Urothelium cell line (cell line): ENCODE measurements at regions not wholly inside any gene's neighbourhood (a gene's known extent, or its start where the extent isn't known, plus 50 kb on each side); places are given as distances from the start of the nearest gene placed in this dataset.
"Not testable (repeated sequence)": the region's sequence is repeated elsewhere in the genome, so short reads cannot be mapped to it uniquely, and the experiment has no call there.

Experiments used
- DNase-seq: peaks from one replicate; pipeline ENCODE4 v3.0.0; 2011; ENCODE audit warnings: low spot score, mixed read lengths
- FAIRE-seq: peaks from 2 replicates; lab custom pipeline; 2011; peaks lifted over from hg19 to GRCh38; lab: Jason Lieb, UNC

GRCh38 chr6:22349051-22349450, 52.2 kb upstream of the PRL start:
- DNase-seq (no peak), FAIRE-seq (no peak)

GRCh38 chr6:22349528-22349927, 52.7 kb upstream of the PRL start:
- no peak for FAIRE-seq
- DNase-seq: no peak

- DNase-seq: no peak
- FAIRE-seq: no peak
Measured at GRCh38 chr6:22350109-22350508, 53.3 kb upstream of the PRL start.

GRCh38 chr6:22353101-22353500, 56.3 kb upstream of the PRL start:
- FAIRE-seq: no peak
- DNase-seq: no peak

GRCh38 chr6:22356362-22356940, 59.6 kb upstream of the PRL start:
- FAIRE-seq (no peak), DNase-seq (no peak)

GRCh38 chr6:22357724-22358189, 60.9 kb upstream of the PRL start:
- no peak for DNase-seq
- no peak for FAIRE-seq

- FAIRE-seq: no peak
- no peak for DNase-seq
Measured at GRCh38 chr6:22361576-22361975, 64.7 kb upstream of the PRL start.

GRCh38 chr6:22362361-22362760, 65.5 kb upstream of the PRL start:
- FAIRE-seq (no peak), DNase-seq (no peak)

- DNase-seq (no peak), FAIRE-seq (no peak)
Measured at GRCh38 chr6:22363166-22363713, 66.4 kb upstream of the PRL start.

- FAIRE-seq (no peak), DNase-seq (no peak)
Measured at GRCh38 chr6:22363714-22364239, 66.9 kb upstream of the PRL start.

- FAIRE-seq (no peak), DNase-seq (no peak)
Measured at GRCh38 chr6:22364306-22364705, 67.5 kb upstream of the PRL start.

GRCh38 chr6:22366214-22366613, 69.4 kb upstream of the PRL start:
- no peak for FAIRE-seq
- DNase-seq: no peak

GRCh38 chr6:22367346-22367745, 70.5 kb upstream of the PRL start:
- no peak for DNase-seq
- FAIRE-seq: no peak

- DNase-seq (no peak), FAIRE-seq (no peak)
Measured at GRCh38 chr6:22368794-22369193, 72.0 kb upstream of the PRL start.

- no peak for FAIRE-seq
Measured at GRCh38 chr6:22372922-22373321, 76.1 kb upstream of the PRL start.

GRCh38 chr6:22374950-22375349, 78.1 kb upstream of the PRL start:
- not testable (repeated sequence) for DNase-seq, FAIRE-seq

More at GRCh38 chr6:22372922-22373321, 76.1 kb upstream of the PRL start:
- DNase-seq: no peak

- FAIRE-seq, DNase-seq: not testable (repeated sequence)
Measured at GRCh38 chr6:22376293-22376692, 79.5 kb upstream of the PRL start.

GRCh38 chr6:22378536-22378935, 81.7 kb upstream of the PRL start:
- DNase-seq, FAIRE-seq: not testable (repeated sequence)

- FAIRE-seq: no peak
Measured at GRCh38 chr6:22380236-22380635, 83.4 kb upstream of the PRL start.

GRCh38 chr6:22381845-22382544, 85.2 kb upstream of the PRL start:
- FAIRE-seq (no peak), DNase-seq (no peak)

More at GRCh38 chr6:22380236-22380635, 83.4 kb upstream of the PRL start:
- no peak for DNase-seq

GRCh38 chr6:22383016-22383415, 86.2 kb upstream of the PRL start:
- FAIRE-seq: no peak
- DNase-seq: no peak

GRCh38 chr6:22392711-22393110, 95.9 kb upstream of the PRL start:
- no peak for FAIRE-seq
- DNase-seq: no peak
